HUES6 (cell line): ENCODE measurements at regions not wholly inside any gene's neighbourhood (a gene's known extent, or its start where the extent isn't known, plus 50 kb on each side); places are given as distances from the start of the nearest gene placed in this dataset.
"Not testable (repeated sequence)": the region's sequence is repeated elsewhere in the genome, so short reads cannot be mapped to it uniquely, and the experiment has no call there.

Experiments
- H3K27ac ChIP-seq: 2 replicates; pipeline ENCODE4 v1.7.0; 2013; ENCODE audit warnings: low read depth, mild to moderate bottlenecking, low read length, inconsistent platforms
- H3K27me3 ChIP-seq: 2 replicates; pipeline ENCODE4 v1.6.1; 2013; ENCODE audit warnings: low read length; ENCODE audit not compliant: control insufficient read depth, insufficient read depth
- H3K36me3 ChIP-seq: 2 replicates; pipeline ENCODE4 v1.6.1; 2013; ENCODE audit warnings: low read length; ENCODE audit not compliant: control insufficient read depth, insufficient read depth
- H3K4me1 ChIP-seq: 2 replicates; pipeline ENCODE4 v1.6.1; 2013; ENCODE audit warnings: low read length; ENCODE audit not compliant: control insufficient read depth, insufficient read depth
- H3K4me3 ChIP-seq: 2 replicates; pipeline ENCODE4 v1.5.1; 2013; ENCODE audit warnings: low read depth, low read length
- H3K9ac ChIP-seq: one replicate; pipeline ENCODE4 v1.6.1; 2013; ENCODE audit warnings: mild to moderate bottlenecking, low read length
- H3K9me3 ChIP-seq: 2 replicates; pipeline ENCODE4 v1.6.1; 2013; ENCODE audit warnings: low read depth, low read length; ENCODE audit not compliant: control insufficient read depth, insufficient read depth

DNA sequence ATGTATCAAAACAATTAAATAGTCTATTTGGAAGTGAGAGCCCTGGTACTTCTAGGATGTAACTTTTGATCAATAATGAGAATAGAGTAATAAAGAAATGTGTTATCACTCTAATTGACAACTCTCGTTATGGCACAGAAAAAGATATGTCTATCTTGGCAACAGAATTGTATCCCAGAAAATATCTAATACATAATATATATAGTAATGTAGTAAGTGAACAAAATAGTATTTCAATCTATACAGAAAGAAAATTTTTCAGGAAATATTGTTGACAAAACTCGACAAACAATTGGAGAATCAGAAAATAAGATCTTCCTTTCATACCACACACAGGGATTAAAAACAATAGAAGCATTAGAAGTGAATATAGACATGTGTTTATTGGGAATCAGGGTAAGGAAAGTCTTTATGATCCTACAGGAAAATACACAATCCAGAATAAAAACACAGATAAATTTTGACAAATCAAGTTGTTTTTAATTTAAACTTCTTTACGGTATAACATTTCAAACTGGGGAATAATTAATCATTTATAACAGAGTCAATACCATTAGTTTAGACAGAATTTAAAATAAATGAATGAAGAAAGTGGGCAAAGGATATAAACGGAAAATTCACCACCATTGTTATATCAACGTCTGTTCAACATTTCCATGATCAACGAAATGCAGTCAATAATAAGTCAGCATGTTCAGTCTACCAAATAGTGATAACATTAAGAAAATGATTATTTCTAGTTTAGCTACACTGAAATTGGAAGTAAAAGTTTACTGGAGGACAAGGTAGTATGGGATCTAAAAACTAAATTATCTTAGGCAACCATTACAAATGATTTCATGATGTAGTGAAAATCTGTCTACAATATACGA is 1526.5 kb upstream of the TPTE start:
- H3K36me3 ChIP-seq, result no peaks in the 10 kb centered on the region
- H3K9ac ChIP-seq, result no peak overlapping the region
- no peak overlapping the region for H3K27ac ChIP-seq
- H3K9me3 ChIP-seq, result peaks cover 90% of the 10 kb centered on the region
- no peaks in the 10 kb centered on the region for H3K27me3 ChIP-seq
- H3K4me3 ChIP-seq, result no peak overlapping the region
- H3K4me1 ChIP-seq, result no peaks in the 10 kb centered on the region

DNA sequence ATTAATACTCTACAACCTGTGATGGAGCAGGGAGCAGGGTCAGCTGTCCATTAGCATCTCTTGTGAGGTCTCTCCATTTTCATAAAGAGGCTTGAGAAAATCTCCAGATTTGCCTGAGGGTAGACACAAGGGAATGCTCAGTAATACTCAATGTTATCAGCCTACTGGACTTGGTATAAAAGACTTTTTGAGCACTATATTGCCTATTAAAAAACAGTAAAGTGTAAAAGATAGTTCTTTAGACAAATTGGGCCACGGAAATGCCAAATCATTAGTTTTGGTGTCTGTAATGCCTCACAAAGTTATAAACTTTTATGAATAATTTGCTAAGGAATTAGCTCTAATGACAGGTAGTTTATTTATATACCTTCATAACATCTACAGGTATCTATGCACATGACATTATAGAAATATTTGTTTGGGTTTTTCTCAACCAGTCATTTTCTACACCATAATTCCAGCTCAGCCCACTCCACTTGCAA is 1524.9 kb upstream of the TPTE start:
- peaks cover 82% of the 10 kb centered on the region for H3K9me3 ChIP-seq
- H3K4me1 ChIP-seq, H3K9ac ChIP-seq, H3K4me3 ChIP-seq, H3K27me3 ChIP-seq, H3K36me3 ChIP-seq, H3K27ac ChIP-seq: not testable (repeated sequence)

DNA sequence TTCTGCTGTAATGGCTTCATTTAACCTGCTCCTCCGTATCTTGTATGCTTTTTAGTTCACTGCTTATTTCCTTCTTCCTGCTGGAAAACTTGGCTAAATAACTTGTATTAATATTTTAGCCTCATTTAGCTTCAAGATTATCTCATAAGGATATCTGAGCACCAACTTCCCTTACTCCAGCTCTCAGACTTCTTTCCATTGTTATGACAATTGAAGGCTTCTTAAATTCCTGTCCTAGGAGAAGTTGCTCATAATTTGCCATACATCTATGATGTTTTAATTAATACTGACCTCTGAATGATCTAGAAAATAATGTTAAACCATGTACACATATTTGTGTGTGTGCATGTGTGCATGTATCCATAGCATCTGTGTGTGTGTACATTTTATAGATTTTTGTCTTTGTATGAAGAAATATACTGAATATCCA is 1524.4 kb upstream of the TPTE start:
- H3K9ac ChIP-seq, result no peak overlapping the region
- no peaks in the 10 kb centered on the region for H3K4me1 ChIP-seq
- peaks cover 77% of the 10 kb centered on the region for H3K9me3 ChIP-seq
- H3K4me3 ChIP-seq, result no peak overlapping the region
- no peaks in the 10 kb centered on the region for H3K36me3 ChIP-seq
- H3K27ac ChIP-seq, result no peak overlapping the region
- H3K27me3 ChIP-seq, result no peaks in the 10 kb centered on the region

DNA sequence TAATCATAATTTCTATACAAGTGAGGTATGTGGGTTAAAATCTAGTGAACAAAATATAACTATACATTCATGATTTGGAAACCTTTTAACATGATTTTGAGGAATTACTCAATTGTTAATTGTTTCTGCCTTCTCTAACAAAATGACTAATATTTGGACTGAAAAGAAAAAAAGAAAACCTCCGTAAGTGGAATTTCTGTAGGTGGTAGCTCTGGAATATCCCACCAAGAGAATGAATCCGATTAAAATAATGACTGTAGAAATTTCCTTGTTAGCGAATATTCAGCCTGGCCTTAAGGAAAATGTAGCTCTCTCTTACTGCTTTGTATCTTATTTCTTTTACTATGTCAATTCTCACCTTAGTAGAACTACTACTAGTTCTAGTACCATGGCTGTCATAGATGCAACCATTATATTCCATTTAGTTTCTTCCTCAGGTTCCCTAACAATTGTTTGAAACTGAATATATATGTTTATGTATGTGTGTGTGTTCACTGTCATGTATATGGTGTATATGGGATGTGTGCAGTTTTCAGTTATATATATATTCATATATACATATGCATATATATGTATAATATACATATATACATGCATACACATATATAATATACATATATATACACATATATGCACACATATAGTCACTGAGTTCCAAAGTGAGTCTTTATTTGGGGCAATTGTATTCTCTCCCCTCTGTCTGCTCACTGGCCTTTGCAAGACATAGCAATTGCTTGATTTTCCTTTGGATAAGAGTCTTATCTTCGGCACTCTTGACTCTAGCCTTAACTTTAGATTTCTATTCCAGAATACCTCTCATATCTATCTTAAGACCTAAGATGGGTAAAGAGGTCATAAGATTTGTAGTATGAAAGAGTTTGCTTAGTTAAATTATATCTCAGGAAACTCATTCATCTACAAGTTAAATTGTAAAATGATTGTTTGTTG is 1523.7 kb upstream of the TPTE start:
- H3K9me3 ChIP-seq, result peaks cover 76% of the 10 kb centered on the region
- not testable (repeated sequence) for H3K36me3 ChIP-seq, H3K27me3 ChIP-seq, H3K4me1 ChIP-seq, H3K27ac ChIP-seq, H3K4me3 ChIP-seq, H3K9ac ChIP-seq

DNA sequence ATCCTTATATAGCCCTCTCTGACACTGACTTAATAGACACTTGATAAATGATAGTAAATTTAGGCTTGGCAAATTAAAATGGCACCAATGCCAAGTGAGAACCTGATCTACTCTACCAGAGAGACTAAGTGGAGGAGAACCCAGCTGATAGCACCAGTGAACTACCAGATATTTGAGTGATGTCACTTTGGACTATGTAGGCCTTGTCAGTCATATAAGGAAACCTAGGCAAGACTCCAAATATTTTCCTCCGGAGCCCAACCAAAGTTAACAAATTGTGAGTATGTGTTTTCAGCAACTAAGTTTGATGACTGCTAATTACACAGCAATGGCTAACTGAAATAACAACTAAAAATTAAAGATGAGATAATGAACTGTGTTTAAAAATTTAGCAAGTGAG is 1522.9 kb upstream of the TPTE start:
- H3K9me3 ChIP-seq, result peaks cover 74% of the 10 kb centered on the region
- not testable (repeated sequence) for H3K9ac ChIP-seq, H3K36me3 ChIP-seq, H3K4me3 ChIP-seq, H3K4me1 ChIP-seq, H3K27me3 ChIP-seq, H3K27ac ChIP-seq

DNA sequence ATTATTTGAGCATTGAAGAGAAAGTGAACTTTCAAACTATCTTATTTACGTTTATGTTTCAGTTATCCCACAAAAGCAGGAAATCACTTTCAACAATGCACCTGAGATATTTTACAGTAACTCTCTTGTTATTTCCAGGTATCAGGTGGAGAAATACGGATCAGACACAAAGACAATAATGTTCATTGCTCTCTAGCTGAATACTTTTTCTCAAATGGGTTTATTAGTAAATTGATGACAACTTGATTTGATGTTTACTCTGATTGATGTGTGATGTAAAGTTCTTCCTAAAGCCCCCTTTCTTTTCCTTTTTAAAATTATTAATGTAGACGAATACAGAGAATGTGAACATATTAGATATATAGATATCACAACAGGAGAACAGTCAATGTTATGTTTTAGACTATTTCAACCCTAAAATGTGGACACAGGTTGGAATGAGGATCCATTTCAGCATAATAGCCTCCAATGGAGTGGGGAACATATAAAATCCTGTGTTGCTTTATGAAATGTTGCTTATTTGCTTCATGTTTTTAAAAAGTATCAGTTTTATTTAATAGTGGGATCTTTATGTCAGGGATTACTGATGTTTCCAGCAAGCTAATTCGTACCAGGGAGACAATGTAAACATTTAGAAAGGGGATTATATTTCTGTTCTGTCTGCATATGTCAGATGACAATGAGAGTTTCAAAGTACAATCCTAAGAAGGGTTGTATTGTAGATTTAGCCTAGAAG is 1522.3 kb upstream of the TPTE start:
- no peaks in the 10 kb centered on the region for H3K36me3 ChIP-seq
- no peak overlapping the region for H3K4me3 ChIP-seq
- H3K9me3 ChIP-seq, result peaks cover 74% of the 10 kb centered on the region
- no peaks in the 10 kb centered on the region for H3K27me3 ChIP-seq
- H3K9ac ChIP-seq, result no peak overlapping the region
- H3K4me1 ChIP-seq, result no peaks in the 10 kb centered on the region
- H3K27ac ChIP-seq, result no peak overlapping the region

DNA sequence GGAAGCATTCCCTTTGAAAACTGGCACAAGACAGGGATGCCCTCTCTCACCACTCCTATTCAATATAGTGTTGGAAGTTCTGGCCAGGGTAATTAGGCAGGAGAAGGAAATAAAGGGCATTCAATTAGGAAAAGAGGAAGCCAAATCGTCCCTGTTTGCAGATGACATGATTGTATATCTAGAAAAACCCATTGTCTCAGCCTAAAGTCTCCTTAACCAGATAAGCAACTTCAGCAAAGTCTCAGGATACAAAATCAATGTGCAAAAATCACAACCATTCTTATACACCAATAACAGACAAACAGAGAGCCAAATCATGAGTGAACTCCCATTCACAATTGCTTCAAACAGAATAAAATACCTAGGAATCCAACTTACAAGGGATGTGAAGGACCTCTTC is 1521.3 kb upstream of the TPTE start:
- H3K4me1 ChIP-seq, H3K27ac ChIP-seq, H3K27me3 ChIP-seq, H3K36me3 ChIP-seq, H3K4me3 ChIP-seq, H3K9ac ChIP-seq: not testable (repeated sequence)
- H3K9me3 ChIP-seq, result peaks cover 71% of the 10 kb centered on the region

DNA sequence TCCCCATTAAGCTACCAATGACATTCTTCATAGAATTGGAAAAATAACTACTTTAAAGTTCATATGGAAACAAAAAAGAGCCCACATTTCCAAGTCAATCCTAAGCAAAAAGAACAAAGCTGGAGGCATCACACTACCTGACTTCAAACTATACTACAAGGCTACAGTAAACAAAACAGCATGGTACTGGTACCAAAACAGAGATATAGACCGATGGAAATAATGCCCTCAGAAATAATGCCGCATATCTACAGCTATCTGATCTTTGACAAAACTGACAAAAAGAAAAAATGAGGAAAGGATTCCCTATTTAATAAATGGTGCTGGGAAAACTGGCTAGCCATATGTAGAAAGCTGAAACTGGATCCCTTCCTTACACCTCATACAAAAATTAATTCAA is 1520.7 kb upstream of the TPTE start:
- not testable (repeated sequence) for H3K36me3 ChIP-seq, H3K27ac ChIP-seq, H3K4me3 ChIP-seq, H3K27me3 ChIP-seq, H3K4me1 ChIP-seq, H3K9ac ChIP-seq
- H3K9me3 ChIP-seq, result peaks cover 72% of the 10 kb centered on the region

DNA sequence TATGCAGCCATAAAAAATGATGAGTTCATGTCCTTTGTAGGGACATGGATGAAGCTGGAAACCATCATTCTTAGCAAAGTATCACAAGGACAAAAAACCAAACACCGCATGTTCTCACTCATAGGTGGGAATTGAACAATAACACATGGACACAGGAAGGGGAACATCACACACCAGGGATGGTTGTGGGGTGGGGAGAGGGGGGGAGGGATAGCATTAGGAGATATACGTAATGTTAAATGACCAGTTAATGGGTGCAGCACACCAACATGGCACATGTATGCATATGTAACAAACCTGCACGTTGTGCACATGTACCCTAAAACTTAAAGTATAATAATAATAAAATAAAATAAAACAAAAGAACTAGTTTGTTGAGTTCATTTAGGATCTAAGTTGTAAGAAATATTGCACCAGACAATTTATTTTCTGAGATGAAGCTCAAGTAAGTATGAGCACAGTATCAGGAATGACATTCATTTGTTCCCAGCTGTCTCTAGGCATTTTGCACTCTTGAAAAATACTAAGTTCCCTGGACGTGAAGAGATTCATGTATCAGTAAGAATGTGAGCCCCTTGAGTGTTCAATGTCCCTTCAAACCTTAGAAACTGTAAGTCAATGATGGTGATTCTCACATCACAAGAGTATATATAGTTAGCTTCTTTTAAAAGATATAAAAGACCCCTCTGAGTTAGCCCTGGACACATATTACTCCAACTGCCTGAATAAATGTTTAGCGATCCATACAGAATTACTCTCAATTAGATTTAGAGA is 1519.3 kb upstream of the TPTE start:
- not testable (repeated sequence) for H3K36me3 ChIP-seq, H3K27me3 ChIP-seq, H3K9ac ChIP-seq, H3K4me3 ChIP-seq, H3K4me1 ChIP-seq, H3K27ac ChIP-seq
- peaks cover 74% of the 10 kb centered on the region for H3K9me3 ChIP-seq
